ENCODE measurements at regions not wholly inside any gene's neighbourhood (a gene's known extent, or its start where the extent isn't known, plus 50 kb on each side); places are given as distances from the start of the nearest gene placed in this dataset.

DNA sequence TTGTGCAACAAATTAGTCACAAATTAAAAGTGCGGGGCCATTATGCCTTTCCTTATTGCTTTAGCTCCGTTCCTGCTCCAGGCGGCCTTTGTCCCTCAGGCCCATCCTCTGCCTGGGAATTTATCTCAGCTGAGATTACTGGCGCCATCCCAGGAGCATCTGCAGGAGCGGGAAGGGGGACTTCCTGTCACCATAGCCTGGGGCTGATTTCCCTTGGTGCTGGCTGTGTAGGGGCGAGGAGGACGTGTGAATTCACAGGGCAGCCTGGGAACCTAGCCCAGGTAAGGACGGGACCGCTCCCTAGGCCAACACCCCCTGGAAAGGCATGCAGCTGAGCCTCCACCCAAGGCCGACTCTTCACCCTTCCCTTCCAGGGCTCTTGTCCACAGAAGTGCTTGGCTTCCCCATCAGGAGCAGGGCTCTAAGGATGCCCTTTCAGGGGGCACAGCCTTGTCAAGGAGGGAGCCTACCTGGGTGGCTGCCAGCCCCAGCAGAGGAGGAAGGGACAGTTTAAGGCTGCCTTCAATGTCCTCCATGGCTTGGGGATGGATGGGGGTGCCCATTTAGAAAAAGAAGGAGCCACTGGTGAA lies 72.6 kb upstream of the NKX1-1 start:
- H3K27ac ChIP-seq (ENCODE audit: extremely low read depth, low read depth, low read length), result no peak overlapping the region
- H3K27me3 ChIP-seq (ENCODE audit: control insufficient read depth in 2 of 2, insufficient read depth in 2 of 2, low read length in 2 of 2), result no peaks in the 10 kb centered on the region; a peak in 1 of 5 replicates
- no peaks in the 10 kb centered on the region for H3K9me1 ChIP-seq (ENCODE audit: control insufficient read depth, insufficient read depth, low read length)
- H3K36me3 ChIP-seq (ENCODE audit: control insufficient read depth, insufficient read depth, low read length), result no peaks in the 10 kb centered on the region
- ChIA-PET CTCF (ENCODE audit: low intra/inter-chr PET ratio) (interaction anchor here (0.6 kb wide), 1 partner anchor 1249 kb away, joined by 5 read pairs; no protein-coding TSS in a partner anchor), POLR2A (no interaction called here)
- H3K4me2 ChIP-seq (ENCODE audit: insufficient read depth, low read length), result no peak overlapping the region
- intact Hi-C loops (cut with micrococcal nuclease), result no loop called here
- H3K4me3 ChIP-seq, result no peak overlapping the region
- DNase-seq (ENCODE audit: extremely low read depth in 1 of 4, low spot score in 3 of 4), result no peak
- H3K9me3 ChIP-seq (replicated peaks; ENCODE audit: control insufficient read depth, insufficient read depth, low read depth, low read length), result no peaks in the 10 kb centered on the region
- WGBS (ENCODE audit: insufficient coverage, low coverage, missing lambda C conversion rate), result 0% methylated on average over 10 of the region's 10 CpGs
- no TSS peak for BruUV-seq (replicated peaks)
- H2AFZ ChIP-seq (ENCODE audit: low read depth, low read length), result no peak overlapping the region
- no peaks in the 10 kb centered on the region for H4K20me1 ChIP-seq (replicated peaks; ENCODE audit: control insufficient read depth, insufficient read depth, low read length)
- in situ Hi-C loops (cut with MboI), result no loop called here
- no peak overlapping the region for H3K9ac ChIP-seq (ENCODE audit: insufficient read depth in 1 of 2, low read depth in 2 of 2, low read length in 2 of 2)
- no peaks in the 10 kb centered on the region for H3K79me2 ChIP-seq (ENCODE audit: control insufficient read depth, insufficient read depth, low read length)
- H3K4me1 ChIP-seq (replicated peaks in 1 of 2; ENCODE audit: control insufficient read depth in 2 of 2, insufficient read depth in 2 of 2, low read length in 2 of 2), result no peaks in the 10 kb centered on the region
- ATAC-seq, result no peak
- no peak for FAIRE-seq
- TF ChIP-seq SRSF7 (optimal IDR thresholded peaks at IDR 0.05; ENCODE audit: low read depth, low read length) (no peak), ETV1 (tag; conservative IDR thresholded peaks at IDR 0.05; ENCODE audit: low read depth) (no peak), SLC30A9 (CRISPR knock-in tag; IDR thresholded peaks at IDR 0.05) (no peak), STAG1 (CRISPR knock-in tag; IDR thresholded peaks at IDR 0.05; ENCODE audit: borderline replicate concordance) (no peak), ZBTB43 (CRISPR knock-in tag; IDR thresholded peaks at IDR 0.05) (no peak), ZNF3 (CRISPR knock-in tag; IDR thresholded peaks at IDR 0.05) (no peak), BCL6 (CRISPR knock-in tag; IDR thresholded peaks at IDR 0.05) (no peak), SRSF3 (IDR thresholded peaks at IDR 0.05; ENCODE audit: insufficient read depth, low read length) (no peak), ZMIZ1 (IDR thresholded peaks at IDR 0.05; ENCODE audit: low read depth in 2 of 2, low read length in 2 of 2) (no peak), ZNF232 (CRISPR knock-in tag; IDR thresholded peaks at IDR 0.05) (no peak)

Data from K562 (cell line).